Breast epithelium (tissue), 3 donors: ENCODE measurements at regions not wholly inside any gene's neighbourhood (a gene's known extent, or its start where the extent isn't known, plus 50 kb on each side); places are given as distances from the start of the nearest gene placed in this dataset.

Experiments used
- POLR2A ChIP-seq: fragments of 450-650 bp; IDR thresholded peaks from one replicate; pipeline ENCODE4 v1.6.1; 2016; ENCODE audit warnings: antibody characterized with exemption, mild to moderate bottlenecking, moderate library complexity
- TF ChIP-seq, protein P1 (sequence below), 3 donors: fragments of 450-650 bp; IDR thresholded peaks; one replicate each; pipeline ENCODE4 v1.5.1; 2016 to 2017; ENCODE audit warnings: antibody characterized with exemption in 3 of 3, mild to moderate bottlenecking in 3 of 3, moderate library complexity in 3 of 3

DNA sequence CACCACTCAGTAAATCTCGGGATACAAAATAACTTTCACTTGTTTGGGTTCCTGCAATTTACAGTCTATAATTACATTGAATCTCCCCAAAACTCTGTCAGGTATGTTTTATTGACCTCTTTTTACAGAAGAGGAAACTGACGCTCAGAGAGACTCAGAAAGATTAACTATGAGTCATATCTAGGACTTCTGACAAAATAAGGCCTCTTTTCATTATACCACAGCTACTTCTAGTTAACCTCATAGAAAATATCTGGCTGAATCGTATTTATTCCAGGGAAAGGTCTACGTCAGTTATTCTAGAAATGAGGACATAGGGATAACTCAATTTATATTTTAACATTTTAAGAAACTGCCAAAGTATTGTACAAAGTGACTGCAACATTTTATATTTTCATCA, 211.1 kb upstream of the FAM78B start:
- TF ChIP-seq, protein P1, sequence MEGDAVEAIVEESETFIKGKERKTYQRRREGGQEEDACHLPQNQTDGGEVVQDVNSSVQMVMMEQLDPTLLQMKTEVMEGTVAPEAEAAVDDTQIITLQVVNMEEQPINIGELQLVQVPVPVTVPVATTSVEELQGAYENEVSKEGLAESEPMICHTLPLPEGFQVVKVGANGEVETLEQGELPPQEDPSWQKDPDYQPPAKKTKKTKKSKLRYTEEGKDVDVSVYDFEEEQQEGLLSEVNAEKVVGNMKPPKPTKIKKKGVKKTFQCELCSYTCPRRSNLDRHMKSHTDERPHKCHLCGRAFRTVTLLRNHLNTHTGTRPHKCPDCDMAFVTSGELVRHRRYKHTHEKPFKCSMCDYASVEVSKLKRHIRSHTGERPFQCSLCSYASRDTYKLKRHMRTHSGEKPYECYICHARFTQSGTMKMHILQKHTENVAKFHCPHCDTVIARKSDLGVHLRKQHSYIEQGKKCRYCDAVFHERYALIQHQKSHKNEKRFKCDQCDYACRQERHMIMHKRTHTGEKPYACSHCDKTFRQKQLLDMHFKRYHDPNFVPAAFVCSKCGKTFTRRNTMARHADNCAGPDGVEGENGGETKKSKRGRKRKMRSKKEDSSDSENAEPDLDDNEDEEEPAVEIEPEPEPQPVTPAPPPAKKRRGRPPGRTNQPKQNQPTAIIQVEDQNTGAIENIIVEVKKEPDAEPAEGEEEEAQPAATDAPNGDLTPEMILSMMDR (IDR thresholded peaks at IDR 0.05): no peak
- no peak for TF ChIP-seq POLR2A
